GM12878 (cell line): ENCODE measurements at regions not wholly inside any gene's neighbourhood (a gene's known extent, or its start where the extent isn't known, plus 50 kb on each side); places are given as distances from the start of the nearest gene placed in this dataset.
"Not testable (repeated sequence)": the region's sequence is repeated elsewhere in the genome, so short reads cannot be mapped to it uniquely, and the experiment has no call there.

ENCODE experiments used
- ATAC-seq: fragments of 200-7000 bp; cut with Tn5 transposase; 3 replicates; pipeline ENCODE4 v1.9.1; 2020; ENCODE audit warnings: mild to moderate bottlenecking, moderate library complexity
- BruUV-seq: library from RNA; stranded (reverse); fragments of 400-500 nt; replicated peaks from 2 replicates; lab custom pipeline; 2021; lab: Mats Ljungman, UMichigan
- CTCF ChIA-PET: fragments of 300-600 bp; sonication (Branson Sonifier 250); formaldehyde crosslinking; extraction: SDS; loops from one replicate; lab custom pipeline; 2021; ENCODE audit warnings: inconsistent platforms; lab: Yijun Ruan, JAX
- POLR2A ChIA-PET: fragments of 350-600 bp; formaldehyde crosslinking; extraction: SDS; loops from one replicate; lab custom pipeline; 2021; ENCODE audit warnings: inconsistent platforms; lab: Charles Lee
- RAD21 ChIA-PET: fragments of 300-600 bp; sonication (Branson Sonifier 250); formaldehyde crosslinking; loops from one replicate; lab custom pipeline; 2023; ENCODE audit warnings: antibody characterized with exemption; ENCODE audit not compliant: unreplicated experiment; lab: Charles Lee
- SMC1A ChIA-PET: fragments of 300-600 bp; sonication (Branson Sonifier 250); formaldehyde crosslinking; loops from one replicate; lab custom pipeline; 2023; ENCODE audit not compliant: unreplicated experiment, uncharacterized antibody; lab: Charles Lee
- DNase-seq: peaks from one replicate; pipeline ENCODE4 v3.0.0-alpha.2; 2011; ENCODE audit warnings: low read depth, low spot score
- FAIRE-seq: peaks from 3 replicates; lab custom pipeline; 2011; peaks lifted over from hg19 to GRCh38; lab: Jason Lieb, UNC
- H2AFZ ChIP-seq: 2 replicates; pipeline ENCODE4 v1.6.0; 2011; ENCODE audit warnings: low read depth, low read length, control low read depth; ENCODE audit not compliant: control insufficient read depth
- H3K27ac ChIP-seq: 2 replicates; pipeline ENCODE4 v1.5.1; 2011; ENCODE audit warnings: control low read depth; ENCODE audit not compliant: control insufficient read depth, insufficient read depth
- H3K27me3 ChIP-seq, 2 experiments: replicated peaks in 1 of 2; 2 replicates each; pipeline versions ENCODE4 v1.6.0 to v1.6.1; 2011; ENCODE audit warnings: low read length in 1 of 2; ENCODE audit not compliant: control insufficient read depth in 2 of 2, insufficient read depth in 2 of 2
- H3K36me3 ChIP-seq, 2 experiments: 2 replicates each; pipeline ENCODE4 v1.5.1; 2011; ENCODE audit warnings: low read length in 1 of 2; ENCODE audit not compliant: control insufficient read depth in 2 of 2, insufficient read depth in 2 of 2
- H3K4me1 ChIP-seq: 2 replicates; pipeline ENCODE4 v1.6.1; 2011; ENCODE audit warnings: mild to moderate bottlenecking, low read length, moderate library complexity, mixed read lengths; ENCODE audit not compliant: control insufficient read depth, insufficient read depth
- H3K4me2 ChIP-seq: 2 replicates; pipeline ENCODE4 v1.6.0; 2011; ENCODE audit warnings: control low read depth; ENCODE audit not compliant: control insufficient read depth, insufficient read depth
- H3K4me3 ChIP-seq: fragments of 200-600 bp; sonication (generic); 2 replicates; pipeline ENCODE4 v1.5.1; 2016
- H3K79me2 ChIP-seq: 2 replicates; pipeline ENCODE4 v1.6.0; 2011; ENCODE audit warnings: low read length; ENCODE audit not compliant: control insufficient read depth, insufficient read depth
- H3K9ac ChIP-seq: 2 replicates; pipeline ENCODE4 v1.8.0; 2011; ENCODE audit warnings: low read length, control low read depth, mixed read lengths; ENCODE audit not compliant: control insufficient read depth, insufficient read depth
- H3K9me3 ChIP-seq: replicated peaks from 3 replicates; pipeline ENCODE4 v1.5.1; 2011; ENCODE audit warnings: mild to moderate bottlenecking, low read length; ENCODE audit not compliant: control insufficient read depth, insufficient read depth
- H4K20me1 ChIP-seq: 2 replicates; pipeline ENCODE4 v1.6.0; 2011; ENCODE audit not compliant: control insufficient read depth, insufficient read depth
- BRCA1 ChIP-seq: IDR thresholded peaks from 2 replicates; pipeline ENCODE4 v1.6.1; 2011; ENCODE audit warnings: low read depth, low read length, improper control_type of control experiment
- MYB ChIP-seq: fragments of 150-350 bp; IDR thresholded peaks from 2 replicates; pipeline ENCODE4 v1.6.1; 2014; ENCODE audit warnings: mild to moderate bottlenecking, low read depth, low read length, borderline replicate concordance
- SPI1 ChIP-seq: IDR thresholded peaks from 2 replicates; pipeline ENCODE4 v1.6.1; 2011; ENCODE audit warnings: low read depth, mild to moderate bottlenecking, low read length, moderate library complexity, borderline replicate concordance; ENCODE audit not compliant: insufficient read depth
- WGBS: methylation state at CpG from one replicate; pipeline ENCODE4 v1.1.6; 2016; ENCODE audit warnings: low lambda C conversion rate; ENCODE audit not compliant: insufficient replicate concordance, insufficient coverage; ENCODE audit errors: missing lambda C conversion rate; 5-methylcytosine and 5-hydroxymethylcytosine counted together
- in situ Hi-C: fragments of 300-500 bp; cut with MboI; formaldehyde crosslinking; loops from 9 replicates; pipeline ENCODE4 v1.14.3; 2018; ENCODE audit warnings: mixed read lengths
- intact Hi-C: fragments of 100-400 bp; cut with micrococcal nuclease; formaldehyde crosslinking; loops from one replicate; pipeline ENCODE4 v1.14.2; 2022; ENCODE audit not compliant: unreplicated experiment
- TF ChIP-seq, protein P1 (sequence below): IDR thresholded peaks from 2 replicates; pipeline ENCODE4 v1.6.1; 2011; ENCODE audit warnings: mild to moderate bottlenecking, low read depth, low read length, moderate library complexity; ENCODE audit not compliant: insufficient replicate concordance

DNA sequence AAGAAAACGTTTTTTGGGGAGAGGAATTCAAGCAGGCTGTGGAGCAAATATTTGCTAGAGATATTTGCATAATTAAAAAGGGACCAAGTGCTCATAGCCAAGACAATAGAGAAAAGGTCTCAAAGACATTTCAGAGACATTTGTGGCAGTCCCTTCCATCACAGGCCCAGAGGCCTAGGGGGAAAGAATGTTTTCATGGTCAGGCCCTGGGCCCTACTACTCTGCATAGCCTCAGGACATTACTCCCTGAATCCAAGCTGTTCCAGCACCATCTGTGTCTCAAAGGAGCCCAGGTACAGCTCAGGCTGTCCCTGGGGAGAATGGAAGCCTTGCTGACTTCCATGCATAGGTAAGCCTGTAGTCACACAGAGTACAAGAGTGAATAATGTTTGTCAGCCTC lies 113.0 kb upstream of the KIF2A start:
- SMC1A ChIA-PET, result no interaction called here
- in situ Hi-C loops, result no loop called here

DNA sequence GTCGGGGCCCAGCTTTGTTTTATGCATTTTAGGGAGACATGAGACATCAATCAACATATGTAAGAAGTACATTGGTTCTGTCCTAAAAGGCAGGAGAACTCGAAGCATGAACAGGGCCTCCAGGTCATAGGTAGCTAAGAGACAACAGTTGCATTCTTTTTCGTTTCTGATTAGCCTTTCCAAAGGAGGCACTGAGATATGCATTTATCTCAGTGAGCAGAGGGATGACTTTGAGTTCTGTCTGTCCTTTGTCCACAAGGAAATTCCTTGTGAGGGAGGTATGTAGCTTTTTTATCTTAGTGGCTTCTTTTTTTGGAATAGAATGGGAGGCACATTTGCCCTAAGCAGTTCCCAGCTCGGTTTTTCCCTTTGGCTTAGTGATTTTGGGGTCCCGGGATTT lies 109.5 kb upstream of the KIF2A start:
- CTCF ChIA-PET, intact Hi-C loops, H3K9ac ChIP-seq, DNase-seq, H3K9me3 ChIP-seq, H2AFZ ChIP-seq, H3K4me3 ChIP-seq, BruUV-seq, in situ Hi-C loops, H3K4me2 ChIP-seq, FAIRE-seq, H3K79me2 ChIP-seq, POLR2A ChIA-PET, H4K20me1 ChIP-seq, H3K27ac ChIP-seq, ATAC-seq, H3K36me3 ChIP-seq, H3K27me3 ChIP-seq, H3K4me1 ChIP-seq: not testable (repeated sequence)
- RAD21 ChIA-PET, result interaction anchor here (0.7 kb wide), 1 partner anchor 157 kb away, joined by 3 read pairs; no protein-coding TSS in a partner anchor
- SMC1A ChIA-PET, result interaction anchor here (0.6 kb wide), 1 partner anchor 449 kb away, joined by 3 read pairs; no protein-coding TSS in a partner anchor
- 19% methylated on average over 5 of the region's 5 CpGs for WGBS

More for the DNA sequence above, 113.0 kb upstream of the KIF2A start:
- ChIA-PET CTCF (no interaction called here), RAD21 (no interaction called here), POLR2A (no interaction called here)
- H3K9me3 ChIP-seq, result peaks cover 2% of the 10 kb centered on the region; the same call in 2 of the 3 replicates
- H2AFZ ChIP-seq, result no peak overlapping the region
- WGBS, result 0% methylated on average over 1 of the region's 1 CpG
- no peak overlapping the region for H3K27ac ChIP-seq
- no TSS peak for BruUV-seq
- no peaks in the 10 kb centered on the region for H4K20me1 ChIP-seq
- no peaks in the 10 kb centered on the region for H3K4me1 ChIP-seq
- TF ChIP-seq MYB, result no peak
- no peak for TF ChIP-seq BRCA1
- TF ChIP-seq, protein P1, sequence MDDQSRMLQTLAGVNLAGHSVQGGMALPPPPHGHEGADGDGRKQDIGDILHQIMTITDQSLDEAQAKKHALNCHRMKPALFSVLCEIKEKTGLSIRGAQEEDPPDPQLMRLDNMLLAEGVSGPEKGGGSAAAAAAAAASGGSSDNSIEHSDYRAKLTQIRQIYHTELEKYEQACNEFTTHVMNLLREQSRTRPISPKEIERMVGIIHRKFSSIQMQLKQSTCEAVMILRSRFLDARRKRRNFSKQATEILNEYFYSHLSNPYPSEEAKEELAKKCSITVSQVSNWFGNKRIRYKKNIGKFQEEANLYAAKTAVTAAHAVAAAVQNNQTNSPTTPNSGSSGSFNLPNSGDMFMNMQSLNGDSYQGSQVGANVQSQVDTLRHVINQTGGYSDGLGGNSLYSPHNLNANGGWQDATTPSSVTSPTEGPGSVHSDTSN, result no peak
- no peak for TF ChIP-seq SPI1
- intact Hi-C loops, result no loop called here
- FAIRE-seq (no peak), ATAC-seq (no peak), DNase-seq (no peak)
- no peak overlapping the region for H3K9ac ChIP-seq
- H3K4me2 ChIP-seq, result no peak overlapping the region
- H3K27me3 ChIP-seq, result no peaks in the 10 kb centered on the region
- no peaks in the 10 kb centered on the region for H3K79me2 ChIP-seq
- H3K4me3 ChIP-seq, result no peak overlapping the region
- no peaks in the 10 kb centered on the region for H3K36me3 ChIP-seq
